B cell (primary cell): ENCODE measurements at regions not wholly inside any gene's neighbourhood (a gene's known extent, or its start where the extent isn't known, plus 50 kb on each side); places are given as distances from the start of the nearest gene placed in this dataset.

Experiments
- ATAC-seq: fragments of 200-7000 bp; cut with Tn5 transposase; one replicate; pipeline ENCODE4 v1.10.0; 2021; ENCODE audit warnings: low read depth, mild to moderate bottlenecking, moderate number of reproducible peaks, moderate library complexity
- CTCF ChIA-PET: fragments of 350-600 bp; sonication (Branson Sonifier 250); formaldehyde crosslinking; loops from one replicate; lab custom pipeline; 2021; ENCODE audit warnings: antibody characterized with exemption, inconsistent platforms; lab: Charles Lee
- POLR2A ChIA-PET: fragments of 350-600 bp; sonication (Branson Sonifier 250); formaldehyde crosslinking; loops from one replicate; lab custom pipeline; 2021; ENCODE audit warnings: antibody characterized with exemption; lab: Charles Lee
- DNase-seq: peaks from one replicate; pipeline ENCODE4 v3.0.0; 2013
- H2AFZ ChIP-seq: 2 replicates; pipeline ENCODE4 v1.6.1; 2012; ENCODE audit warnings: mild to moderate bottlenecking, low read depth, low read length; ENCODE audit not compliant: insufficient read depth, poor library complexity, severe bottlenecking
- H3K27ac ChIP-seq, 2 donors: 1 replicate in 1 of 2; 2 replicates in 1 of 2; pipeline ENCODE4 v1.5.1; 2012 to 2013; ENCODE audit warnings: low read length in 2 of 2, mild to moderate bottlenecking in 2 of 2, moderate library complexity in 1 of 2
- H3K27me3 ChIP-seq, 4 experiments: fragments of 200-600 bp in 1 of 4; sonication (generic) in 1 of 4; replicated peaks in 1 of 4; 1 replicate in 2 of 4; 2 replicates in 2 of 4; pipeline versions ENCODE4 v1.6.1 to v1.7.0; 2013 to 2016; ENCODE audit warnings: low read length in 3 of 4, mild to moderate bottlenecking in 2 of 4, mixed read lengths in 1 of 4, moderate library complexity in 1 of 4; ENCODE audit not compliant: insufficient read depth in 4 of 4, control insufficient read depth in 3 of 4; ENCODE audit errors: control extremely low read depth in 1 of 4
- H3K36me3 ChIP-seq, 2 experiments: replicated peaks in 1 of 2; 1 replicate in 1 of 2; 2 replicates in 1 of 2; pipeline versions ENCODE4 v1.6.1 to v1.7.1; 2013; ENCODE audit warnings: low read length in 1 of 2; ENCODE audit not compliant: insufficient read depth in 2 of 2, control insufficient read depth in 1 of 2; ENCODE audit errors: control extremely low read depth in 1 of 2, extremely low read depth in 1 of 2
- H3K4me1 ChIP-seq, 2 donors: fragments of 200-600 bp in 1 of 2; sonication (generic) in 1 of 2; 1 replicate in 1 of 2; 2 replicates in 1 of 2; pipeline versions ENCODE4 v1.5.1 to v1.6.1; 2013 to 2017; ENCODE audit warnings: low read length in 2 of 2; ENCODE audit not compliant: control insufficient read depth in 2 of 2, insufficient read depth in 2 of 2
- H3K4me2 ChIP-seq: replicated peaks from 2 replicates; pipeline ENCODE3; 2012; ENCODE audit warnings: mild to moderate bottlenecking, low read depth, low read length; ENCODE audit not compliant: poor library complexity, severe bottlenecking
- H3K4me3 ChIP-seq, 5 experiments: fragments of 200-600 bp in 1 of 5; sonication (generic) in 1 of 5; 1 replicate in 3 of 5; 2 replicates in 2 of 5; pipeline versions ENCODE4 v1.5.1 to v1.7.0; 2011 to 2016; ENCODE audit warnings: low read length in 4 of 5, mild to moderate bottlenecking in 4 of 5, low read depth in 2 of 5, control low read depth in 1 of 5, moderate library complexity in 1 of 5; ENCODE audit not compliant: insufficient read depth in 1 of 5; ENCODE audit errors: control extremely low read depth in 1 of 5, extremely low read depth in 1 of 5
- H3K79me2 ChIP-seq: fragments of 200-600 bp; sonication (generic); one replicate; pipeline ENCODE4 v1.6.0; 2016; ENCODE audit warnings: low read length; ENCODE audit not compliant: control insufficient read depth, insufficient read depth
- H3K9ac ChIP-seq: fragments of 200-600 bp; sonication (generic); 2 replicates; pipeline ENCODE4 v1.6.1; 2017; ENCODE audit warnings: mild to moderate bottlenecking, low read length, moderate library complexity
- H3K9me3 ChIP-seq, 3 donors: one replicate each; pipeline versions ENCODE4 v1.6.1 to v1.7.1; 2013; ENCODE audit warnings: low read length in 2 of 3; ENCODE audit not compliant: control insufficient read depth in 2 of 3, insufficient read depth in 1 of 3; ENCODE audit errors: control extremely low read depth in 1 of 3
- H4K20me1 ChIP-seq: 2 replicates; pipeline ENCODE4 v1.6.0; 2012; ENCODE audit warnings: mild to moderate bottlenecking, low read length; ENCODE audit not compliant: insufficient read depth, control insufficient read depth, poor library complexity, severe bottlenecking
- H3K27ac Mint-ChIP-seq: one replicate; pipeline ENCODE4 v1.8.0; 2021; ENCODE audit warnings: mixed read lengths
- H3K27me3 Mint-ChIP-seq: one replicate; pipeline ENCODE4 v1.8.0; 2021; ENCODE audit warnings: mixed read lengths
- H3K4me1 Mint-ChIP-seq: one replicate; pipeline ENCODE4 v1.8.0; 2021; ENCODE audit warnings: mixed read lengths
- H3K4me3 Mint-ChIP-seq: one replicate; pipeline ENCODE4 v1.8.0; 2021; ENCODE audit warnings: mixed read lengths
- H3K9me3 Mint-ChIP-seq: one replicate; pipeline ENCODE4 v1.8.0; 2022; ENCODE audit warnings: mixed read lengths; ENCODE audit not compliant: insufficient read depth
- EZH2 ChIP-seq: IDR thresholded peaks from 2 replicates; pipeline ENCODE4 v1.6.1; 2012; ENCODE audit warnings: borderline replicate concordance, low read depth, mild to moderate bottlenecking, moderate library complexity, low read length; ENCODE audit not compliant: insufficient read depth, poor library complexity, severe bottlenecking
- WGBS: methylation state at CpG from one replicate; pipeline ENCODE4 v1.1.5; 2013; ENCODE audit warnings: missing lambda C conversion rate; ENCODE audit not compliant: insufficient coverage; 5-methylcytosine and 5-hydroxymethylcytosine counted together
- intact Hi-C: fragments of 100-400 bp; cut with micrococcal nuclease; formaldehyde crosslinking; loops from one replicate; pipeline ENCODE4 v1.10.0; 2022
- TF ChIP-seq, protein P1 (sequence below): fragments of 200-600 bp; IDR thresholded peaks from one replicate; pipeline ENCODE4 v1.8.0; 2022; ENCODE audit warnings: antibody characterized with exemption, mild to moderate bottlenecking

DNA sequence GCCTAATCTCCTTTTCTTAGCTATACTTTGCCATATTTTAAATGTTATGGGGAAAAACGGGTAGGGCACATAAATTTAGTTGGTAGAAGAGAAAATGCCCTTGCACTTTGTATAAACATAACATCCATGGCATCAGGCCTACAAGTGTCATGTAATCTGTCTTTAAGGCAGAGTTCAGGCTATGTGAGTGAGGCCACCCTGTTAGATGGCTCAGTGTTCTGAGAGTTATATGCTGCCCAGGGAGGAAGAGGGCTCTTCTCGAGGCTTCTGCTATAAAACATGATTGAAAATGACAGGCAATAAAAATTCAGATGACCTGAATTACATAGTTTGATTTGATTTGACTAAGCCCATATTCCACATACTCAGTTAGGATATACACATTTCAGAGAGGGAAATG is 553.6 kb upstream of the MAP3K7 start:
- Histone ChIP-seq H3K4me1 (no peaks in the 10 kb centered on the region), H3K4me2 (no peak overlapping the region), H3K27ac (no peak overlapping the region), H3K4me3 (no peak overlapping the region), H3K27me3 (no peaks in the 10 kb centered on the region), H3K9me3 (no peaks in the 10 kb centered on the region), H2AFZ (no peak overlapping the region), H3K36me3 (no peaks in the 10 kb centered on the region), H4K20me1 (no peaks in the 10 kb centered on the region), H3K79me2 (no peaks in the 10 kb centered on the region), H3K9ac (no peak overlapping the region)
- Mint-ChIP-seq H3K27ac (no peak overlapping the region), H3K27me3 (no peaks in the 10 kb centered on the region), H3K9me3 (no peaks in the 10 kb centered on the region), H3K4me3 (no peak overlapping the region), H3K4me1 (no peaks in the 10 kb centered on the region)
- WGBS: no CpG with 5 or more reads among the region's 2 CpGs
- POLR2A ChIA-PET: no interaction called here
- CTCF ChIA-PET: no interaction called here
- ATAC-seq (no peak), DNase-seq (no peak)
- intact Hi-C loops: no loop called here
- TF ChIP-seq, protein P1, sequence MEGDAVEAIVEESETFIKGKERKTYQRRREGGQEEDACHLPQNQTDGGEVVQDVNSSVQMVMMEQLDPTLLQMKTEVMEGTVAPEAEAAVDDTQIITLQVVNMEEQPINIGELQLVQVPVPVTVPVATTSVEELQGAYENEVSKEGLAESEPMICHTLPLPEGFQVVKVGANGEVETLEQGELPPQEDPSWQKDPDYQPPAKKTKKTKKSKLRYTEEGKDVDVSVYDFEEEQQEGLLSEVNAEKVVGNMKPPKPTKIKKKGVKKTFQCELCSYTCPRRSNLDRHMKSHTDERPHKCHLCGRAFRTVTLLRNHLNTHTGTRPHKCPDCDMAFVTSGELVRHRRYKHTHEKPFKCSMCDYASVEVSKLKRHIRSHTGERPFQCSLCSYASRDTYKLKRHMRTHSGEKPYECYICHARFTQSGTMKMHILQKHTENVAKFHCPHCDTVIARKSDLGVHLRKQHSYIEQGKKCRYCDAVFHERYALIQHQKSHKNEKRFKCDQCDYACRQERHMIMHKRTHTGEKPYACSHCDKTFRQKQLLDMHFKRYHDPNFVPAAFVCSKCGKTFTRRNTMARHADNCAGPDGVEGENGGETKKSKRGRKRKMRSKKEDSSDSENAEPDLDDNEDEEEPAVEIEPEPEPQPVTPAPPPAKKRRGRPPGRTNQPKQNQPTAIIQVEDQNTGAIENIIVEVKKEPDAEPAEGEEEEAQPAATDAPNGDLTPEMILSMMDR: no peak
- TF ChIP-seq EZH2: no peak

DNA sequence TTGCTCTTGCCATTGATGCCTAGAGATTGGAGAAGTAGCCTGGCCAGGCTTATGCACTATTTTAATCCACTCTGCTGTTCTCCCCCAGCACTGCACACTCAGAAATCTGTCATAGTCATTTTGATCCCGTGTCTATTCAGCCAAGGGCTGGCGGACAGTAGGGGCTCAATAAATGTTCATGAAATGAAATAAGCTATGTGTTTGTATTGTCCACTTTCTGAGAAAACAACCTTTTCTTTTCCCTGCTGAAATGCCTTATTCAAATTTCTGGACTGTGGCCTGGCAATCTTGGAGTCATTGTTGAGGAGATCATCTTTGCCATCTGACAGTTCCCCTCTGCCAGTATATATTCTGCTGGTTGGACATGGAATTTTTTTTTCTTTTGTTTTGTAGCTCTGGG is 550.4 kb upstream of the MAP3K7 start:
- TF ChIP-seq EZH2: no peak
- TF ChIP-seq, protein P1: no peak
- Mint-ChIP-seq H3K4me1 (no peaks in the 10 kb centered on the region), H3K9me3 (no peaks in the 10 kb centered on the region), H3K27ac (no peak overlapping the region), H3K27me3 (no peaks in the 10 kb centered on the region), H3K4me3 (no peak overlapping the region)
- H2AFZ ChIP-seq: no peak overlapping the region
- H3K9ac ChIP-seq: no peak overlapping the region
- CTCF ChIA-PET: no interaction called here
- H3K79me2 ChIP-seq: no peaks in the 10 kb centered on the region
- no peak overlapping the region for H3K4me2 ChIP-seq
- DNase-seq (no peak), ATAC-seq (no peak)
- WGBS: no CpG with 5 or more reads among the region's 2 CpGs
- H3K9me3 ChIP-seq: no peaks in the 10 kb centered on the region
- no peak overlapping the region for H3K27ac ChIP-seq
- no peak overlapping the region for H3K4me3 ChIP-seq
- H3K36me3 ChIP-seq: no peaks in the 10 kb centered on the region
- no peaks in the 10 kb centered on the region for H3K4me1 ChIP-seq
- H4K20me1 ChIP-seq: no peaks in the 10 kb centered on the region
- POLR2A ChIA-PET: no interaction called here
- H3K27me3 ChIP-seq: no peaks in the 10 kb centered on the region
- intact Hi-C loops: no loop called here
